ENCODE measurements at regions not wholly inside any gene's neighbourhood (a gene's known extent, or its start where the extent isn't known, plus 50 kb on each side); places are given as distances from the start of the nearest gene placed in this dataset.

- DNase-seq (ENCODE audit: extremely low read depth, low read depth) = no peak
- no peak for TF ChIP-seq CTCF (IDR thresholded peaks at IDR 0.05; ENCODE audit: low read depth, low read length)
Measured at GRCh38 chr1:165147799-165148198, 208.7 kb downstream of the LMX1A start.

GRCh38 chr1:165144757-165145397 is 211.6 kb downstream of the LMX1A start:
- peak; percentile 11 for DNase-seq (ENCODE audit: extremely low read depth, low read depth)
- peak; percentile 83 for TF ChIP-seq CTCF (IDR thresholded peaks at IDR 0.05; ENCODE audit: low read depth, low read length)

- TF ChIP-seq CTCF (IDR thresholded peaks at IDR 0.05; ENCODE audit: low read depth, low read length) = peak; percentile 59
- no peak for DNase-seq (ENCODE audit: extremely low read depth, low read depth)
Measured at GRCh38 chr1:165143437-165144065, 213.0 kb downstream of the LMX1A start.

- DNase-seq (ENCODE audit: extremely low read depth, low read depth) = no peak
- TF ChIP-seq CTCF (IDR thresholded peaks at IDR 0.05; ENCODE audit: low read depth, low read length) = no peak
Measured at GRCh38 chr1:165138960-165139359, 217.6 kb downstream of the LMX1A start.

- no peak for TF ChIP-seq CTCF (IDR thresholded peaks at IDR 0.05; ENCODE audit: low read depth, low read length)
Measured at GRCh38 chr1:165137551-165138316, 218.8 kb downstream of the LMX1A start.

GRCh38 chr1:165134431-165134830 is 222.1 kb downstream of the LMX1A start:
- no peak for DNase-seq (ENCODE audit: extremely low read depth, low read depth)
- TF ChIP-seq CTCF (IDR thresholded peaks at IDR 0.05; ENCODE audit: low read depth, low read length) = no peak

More at GRCh38 chr1:165137551-165138316, 218.8 kb downstream of the LMX1A start:
- DNase-seq (ENCODE audit: extremely low read depth, low read depth) = no peak
